NCI-H82 (cell line): ENCODE measurements at regions not wholly inside any gene's neighbourhood (a gene's known extent, or its start where the extent isn't known, plus 50 kb on each side); places are given as distances from the start of the nearest gene placed in this dataset.
"Not testable (repeated sequence)": the region's sequence is repeated elsewhere in the genome, so short reads cannot be mapped to it uniquely, and the experiment has no call there.

ENCODE experiments used
- DNase-seq: peaks from one replicate; lab custom pipeline; 2025; lab: John Stamatoyannopoulos, UW

- no peak for DNase-seq
These were observed 232.2 kb downstream of the TUBA3C start for GRCh38 chr13:18949489-18949761.

- DNase-seq: no peak
These were observed 232.7 kb downstream of the TUBA3C start for GRCh38 chr13:18948664-18949488.

GRCh38 chr13:18948012-18948663 lies 233.5 kb downstream of the TUBA3C start:
- DNase-seq: no peak

DNA sequence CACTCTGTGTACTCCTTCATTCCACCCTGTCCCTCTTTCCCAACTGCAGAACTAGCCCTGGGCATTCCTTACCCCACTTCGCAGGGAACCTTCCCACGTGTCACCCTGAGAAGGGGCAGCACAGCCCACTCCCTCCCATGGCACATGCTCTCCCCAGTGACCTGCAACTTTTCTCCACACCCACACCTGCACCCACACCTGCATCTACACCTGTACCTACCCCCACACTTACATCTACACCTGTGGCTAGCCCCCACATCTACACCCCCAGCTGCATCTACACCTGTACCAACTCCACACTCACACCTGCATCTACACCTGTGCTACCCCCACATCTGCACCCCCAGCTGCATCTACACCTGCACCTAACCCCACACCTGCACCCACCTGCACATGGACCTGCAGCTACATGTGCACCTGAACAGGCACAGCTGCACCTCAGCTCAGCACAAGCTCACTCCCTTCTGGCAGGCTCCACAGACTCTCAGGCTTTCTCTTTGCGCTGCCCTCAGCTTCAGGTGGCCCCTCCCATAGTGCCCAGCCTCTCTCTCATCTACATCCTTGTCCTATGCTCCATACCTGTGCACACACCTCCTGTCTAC lies 234.1 kb downstream of the TUBA3C start:
- no peak for DNase-seq

GRCh38 chr13:18946738-18947137 lies 234.9 kb downstream of the TUBA3C start:
- DNase-seq: no peak

GRCh38 chr13:18944501-18945068 lies 237.0 kb downstream of the TUBA3C start:
- no peak for DNase-seq

GRCh38 chr13:18943721-18944391 lies 237.8 kb downstream of the TUBA3C start:
- no peak for DNase-seq

DNA sequence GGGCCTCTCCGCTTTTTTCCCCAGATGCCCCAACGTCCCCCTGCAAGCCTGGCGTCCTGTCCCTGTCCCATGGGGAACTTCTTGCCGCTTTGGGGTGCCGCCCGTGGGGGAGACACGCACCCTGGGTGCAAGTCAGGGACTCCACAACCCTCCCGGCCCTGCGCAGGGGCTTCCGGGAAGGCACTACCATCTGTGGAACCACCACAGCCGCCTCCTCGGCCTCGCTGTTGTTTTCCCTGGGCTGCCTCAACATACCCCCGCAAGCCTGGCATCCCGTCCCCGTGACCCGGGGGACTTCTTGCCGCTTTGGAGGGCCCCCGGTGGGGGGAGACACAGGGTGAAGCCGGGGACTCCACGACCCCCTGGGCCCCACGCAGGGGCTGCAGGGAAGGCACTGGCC lies 238.4 kb downstream of the TUBA3C start:
- no peak for DNase-seq

DNA sequence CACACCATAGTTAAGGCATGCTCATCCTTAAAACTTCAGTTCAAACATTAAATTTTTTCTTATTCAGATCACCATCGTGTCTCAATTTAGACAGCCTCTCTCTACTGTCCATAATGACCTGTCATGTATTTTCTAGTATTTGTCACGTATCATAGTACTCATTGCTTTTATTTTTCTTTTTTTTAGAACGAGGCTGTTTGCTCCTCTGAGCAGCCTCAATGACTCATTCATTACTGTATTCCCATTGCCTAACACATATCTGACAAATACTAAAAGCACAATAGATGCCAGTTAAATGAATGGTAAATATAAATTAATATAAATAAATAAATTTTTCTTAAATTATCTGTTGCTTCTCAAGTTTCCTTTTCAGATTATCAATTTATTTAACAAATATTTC lies 245.5 kb downstream of the TUBA3C start:
- DNase-seq: no peak

- DNase-seq: no peak
These were observed 260.6 kb downstream of the TUBA3C start for GRCh38 chr13:18921063-18921462.

- not testable (repeated sequence) for DNase-seq
These were observed 276.5 kb downstream of the TUBA3C start for GRCh38 chr13:18905096-18905495.

- not testable (repeated sequence) for DNase-seq
These were observed 286.2 kb downstream of the TUBA3C start for GRCh38 chr13:18895411-18895810.

- DNase-seq: not testable (repeated sequence)
These were observed 290.4 kb downstream of the TUBA3C start for GRCh38 chr13:18891242-18891641.

DNA sequence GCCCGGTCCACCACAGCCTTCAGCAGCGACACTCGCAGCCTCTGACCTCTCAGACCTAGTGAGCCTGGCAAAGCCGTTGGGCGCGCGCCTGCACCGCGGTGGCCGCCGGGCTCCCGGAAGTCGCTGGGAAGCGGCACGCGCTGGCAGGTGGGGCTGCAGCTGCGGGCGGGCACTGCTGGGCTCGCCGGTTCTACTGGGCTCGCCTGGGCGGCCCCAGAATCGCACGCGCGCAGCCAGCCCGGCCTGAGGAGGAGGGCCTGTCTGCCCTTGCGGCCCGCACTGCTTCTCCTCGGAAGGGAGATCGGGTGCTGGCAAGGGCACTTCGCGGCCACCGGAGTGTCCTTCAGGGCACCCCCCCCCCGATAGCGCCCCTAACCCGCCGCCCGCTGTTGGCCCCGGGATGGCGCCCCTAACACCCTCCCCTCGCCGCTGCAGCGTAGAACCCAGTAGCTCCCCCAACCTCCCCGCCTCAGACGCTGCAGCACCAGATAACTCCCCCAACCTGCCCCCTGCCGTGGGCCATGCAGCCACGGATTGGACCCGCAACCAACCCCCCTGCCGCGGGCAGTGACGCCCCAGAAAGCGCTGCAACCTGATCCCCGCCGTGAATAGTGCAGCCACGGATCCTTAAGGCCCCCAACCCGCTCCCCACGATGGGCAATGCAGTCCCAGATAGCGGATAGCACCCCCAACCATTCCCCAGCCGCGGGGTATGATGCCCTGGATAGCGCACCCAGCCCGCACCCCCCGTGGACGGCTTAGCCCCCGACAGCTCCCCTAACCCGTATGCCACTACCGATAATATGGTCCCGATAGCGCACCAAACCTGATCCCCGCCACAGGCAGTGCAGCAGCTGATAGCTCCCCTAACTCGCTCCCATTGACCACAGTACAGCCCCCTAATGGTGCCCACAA lies 306.5 kb downstream of the TUBA3C start:
- DNase-seq: not testable (repeated sequence)

- not testable (repeated sequence) for DNase-seq
These were observed 311.1 kb downstream of the TUBA3C start for GRCh38 chr13:18870557-18870956.

- not testable (repeated sequence) for DNase-seq
These were observed 312.3 kb downstream of the TUBA3C start for GRCh38 chr13:18869365-18869764.

DNA sequence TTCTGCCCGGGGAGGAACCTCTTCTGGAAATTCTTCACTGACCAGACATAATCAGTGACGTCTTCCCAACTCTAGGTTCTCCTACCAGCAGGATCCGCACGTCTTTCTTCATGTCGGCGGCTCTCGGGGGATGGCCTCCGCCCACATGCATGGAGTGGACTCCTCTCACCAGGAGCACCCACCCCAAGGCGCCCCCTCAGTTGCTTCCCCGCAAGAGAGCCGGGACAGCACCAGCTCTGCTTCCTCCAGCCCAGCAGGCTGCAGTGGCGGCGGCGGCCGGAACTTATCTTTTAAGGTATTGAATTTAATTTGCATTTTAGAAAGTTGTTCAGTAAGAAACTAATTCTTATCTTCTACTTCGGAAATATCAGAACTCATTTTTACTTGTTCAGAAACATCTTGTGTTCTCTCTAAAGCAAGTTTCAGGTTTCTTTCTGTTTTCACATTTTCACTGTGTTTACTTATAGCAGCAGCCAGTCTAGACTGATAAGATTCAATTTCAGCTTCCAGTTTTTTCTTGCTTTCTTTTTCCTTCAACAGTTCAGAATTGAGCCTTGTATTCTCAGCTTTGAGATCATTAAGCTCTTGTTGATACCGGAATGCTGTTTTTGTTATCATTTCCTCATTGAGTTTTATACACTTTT lies 343.5 kb downstream of the TUBA3C start:
- not testable (repeated sequence) for DNase-seq

DNA sequence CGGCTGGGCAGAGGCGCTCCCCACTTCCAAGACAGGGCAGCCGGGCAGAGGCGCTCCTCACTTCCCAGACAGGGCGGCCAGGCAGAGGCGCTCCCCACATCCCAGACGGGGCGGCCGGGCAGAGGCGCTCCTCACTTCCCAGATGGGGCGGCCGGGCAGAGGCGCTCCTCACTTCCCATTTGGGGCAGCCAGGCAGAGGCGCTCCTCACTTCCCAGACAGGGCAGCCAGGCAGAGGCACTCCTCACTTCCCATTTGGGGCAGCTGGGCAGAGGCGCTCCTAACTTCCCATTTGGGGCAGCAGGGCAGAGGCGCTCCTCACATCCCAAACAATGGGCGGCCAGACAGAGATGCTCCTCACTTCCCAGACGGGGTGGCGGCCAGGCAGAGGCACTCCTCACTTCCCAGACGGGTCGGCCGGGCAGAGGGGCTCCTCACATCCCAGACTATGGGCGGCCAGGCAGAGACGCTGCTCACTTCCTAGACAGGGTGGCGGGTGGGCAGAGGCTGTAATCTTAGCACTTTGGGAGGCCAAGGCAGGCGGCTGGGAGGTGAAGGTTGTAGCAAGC lies 344.4 kb downstream of the TUBA3C start:
- not testable (repeated sequence) for DNase-seq

GRCh38 chr13:18836371-18837178 lies 345.0 kb downstream of the TUBA3C start:
- not testable (repeated sequence) for DNase-seq
